HUES64 (cell line): ENCODE measurements at regions not wholly inside any gene's neighbourhood (a gene's known extent, or its start where the extent isn't known, plus 50 kb on each side); places are given as distances from the start of the nearest gene placed in this dataset.

Experiments used
- H3K27ac ChIP-seq: 2 replicates; pipeline ENCODE4 v1.7.0; 2013; ENCODE audit warnings: low read depth, low read length, inconsistent platforms
- H3K27me3 ChIP-seq: 2 replicates; pipeline ENCODE4 v1.6.1; 2013; ENCODE audit warnings: mild to moderate bottlenecking, low read length; ENCODE audit not compliant: insufficient read depth
- H3K36me3 ChIP-seq: 2 replicates; pipeline ENCODE4 v1.6.1; 2013; ENCODE audit warnings: mild to moderate bottlenecking, low read length; ENCODE audit not compliant: insufficient read depth
- H3K4me1 ChIP-seq: 2 replicates; pipeline ENCODE4 v1.6.1; 2013; ENCODE audit warnings: mild to moderate bottlenecking, low read length, moderate library complexity; ENCODE audit not compliant: insufficient read depth
- H3K4me3 ChIP-seq: 2 replicates; pipeline ENCODE4 v1.5.1; 2013; ENCODE audit warnings: mild to moderate bottlenecking, low read length, moderate library complexity
- H3K9ac ChIP-seq: 2 replicates; pipeline ENCODE4 v1.6.1; 2013; ENCODE audit warnings: mild to moderate bottlenecking, low read depth, low read length
- H3K9me3 ChIP-seq: 2 replicates; pipeline ENCODE4 v1.6.1; 2013; ENCODE audit warnings: low read depth, low read length; ENCODE audit not compliant: insufficient read depth
- WGBS: fragments of 150-250, 120-280 bp; methylation state at CpG from one replicate; pipeline ENCODE4 v1.1.7; 2013; ENCODE audit warnings: missing lambda C conversion rate; 5-methylcytosine and 5-hydroxymethylcytosine counted together

DNA sequence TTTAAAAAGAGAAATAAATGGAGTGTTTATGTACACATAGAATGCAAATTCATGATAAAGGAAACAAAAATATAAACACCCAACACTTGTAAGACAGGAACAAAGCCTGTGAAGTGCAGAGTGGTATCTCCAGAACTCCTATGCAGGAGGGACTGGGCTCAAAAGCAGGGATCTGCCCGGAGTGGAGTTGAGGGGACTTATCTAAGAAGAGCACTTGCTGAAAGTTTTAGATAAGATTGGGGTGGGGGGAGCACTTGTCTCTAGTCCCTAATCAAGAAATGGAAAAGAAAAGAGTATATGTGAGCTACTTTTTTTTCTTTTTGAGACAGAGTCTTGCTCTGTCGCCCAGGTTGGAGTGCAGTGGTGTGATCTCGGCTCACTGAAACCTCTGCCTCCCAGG, 840.4 kb downstream of the MAT2B start:
- no peaks in the 10 kb centered on the region for H3K27me3 ChIP-seq
- H3K9me3 ChIP-seq, result no peaks in the 10 kb centered on the region
- H3K27ac ChIP-seq, result no peak overlapping the region
- 0 out of 2 replicates have a peak, but pooled peaks cover 4% of the 10 kb centered on the region for H3K4me1 ChIP-seq
- H3K4me3 ChIP-seq, result no peak overlapping the region
- H3K9ac ChIP-seq, result no peak overlapping the region
- WGBS, result 90% methylated on average over 3 of the region's 3 CpGs
- H3K36me3 ChIP-seq, result no peaks in the 10 kb centered on the region

DNA sequence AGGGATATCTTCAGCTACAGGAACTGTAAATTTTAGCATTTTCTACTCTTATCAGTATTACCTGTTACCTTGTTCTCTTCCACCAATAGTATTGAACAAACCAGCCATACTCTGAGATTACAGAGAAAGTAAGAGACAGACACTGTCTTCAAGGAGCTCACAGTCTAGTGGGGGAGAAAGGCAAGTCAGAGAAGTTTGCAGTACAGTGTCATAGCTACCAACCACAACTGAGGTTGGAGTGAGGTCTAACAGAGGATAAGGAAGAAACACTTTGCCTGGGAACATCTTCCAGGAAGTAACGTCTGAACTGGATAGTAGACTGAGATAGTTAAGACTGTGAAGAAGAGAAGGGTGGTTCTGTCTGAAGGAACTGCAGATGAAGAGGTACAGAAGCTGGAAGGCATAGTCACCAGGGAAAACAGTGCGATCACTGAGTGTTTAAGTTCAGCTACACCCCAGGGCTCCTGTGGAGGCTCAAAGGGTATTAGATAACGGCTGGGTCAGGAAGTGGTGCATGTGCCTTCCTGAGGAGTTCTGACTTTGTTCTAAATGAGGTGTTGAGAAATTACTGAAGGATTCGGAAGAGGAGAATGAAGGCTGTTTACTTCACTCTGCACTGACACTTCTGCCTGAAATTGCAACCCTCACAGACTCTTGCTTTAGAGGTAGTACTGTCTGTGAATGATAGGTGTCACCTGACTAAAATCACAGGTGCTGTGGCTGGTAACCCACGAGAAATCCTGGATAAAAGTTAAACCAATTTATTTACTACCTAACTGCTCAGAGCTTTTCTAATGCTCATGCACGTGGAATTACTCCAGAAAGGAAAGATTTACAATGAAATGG, 841.6 kb downstream of the MAT2B start:
- WGBS, result 78% methylated on average over 5 of the region's 6 CpGs
- no peak overlapping the region for H3K4me3 ChIP-seq
- H3K27me3 ChIP-seq, result no peaks in the 10 kb centered on the region
- H3K4me1 ChIP-seq, result 0 out of 2 replicates have a peak, but pooled peaks cover 4% of the 10 kb centered on the region
- no peaks in the 10 kb centered on the region for H3K9me3 ChIP-seq
- no peak overlapping the region for H3K9ac ChIP-seq
- H3K36me3 ChIP-seq, result no peaks in the 10 kb centered on the region
- no peak overlapping the region for H3K27ac ChIP-seq

DNA sequence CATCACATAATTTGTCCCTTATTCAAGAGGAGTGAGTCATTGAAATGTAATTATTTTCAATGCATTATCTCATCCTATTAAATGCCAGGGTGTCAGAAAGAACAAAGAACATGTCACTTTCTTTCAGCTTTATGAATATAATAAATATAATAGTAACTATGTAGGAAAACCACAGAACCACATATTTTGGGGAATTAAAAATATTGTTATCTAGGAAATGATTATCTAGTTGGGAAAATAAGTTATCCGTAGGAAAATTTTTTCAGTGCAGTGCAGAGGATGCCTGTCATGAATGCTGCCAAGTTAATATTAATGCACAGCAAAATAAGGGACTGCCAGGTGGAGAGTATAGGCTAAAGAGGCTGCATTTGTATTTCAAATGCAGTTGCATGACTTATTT, 844.8 kb downstream of the MAT2B start:
- Histone ChIP-seq H3K9me3 (no peaks in the 10 kb centered on the region), H3K27ac (no peak overlapping the region), H3K4me1 (peaks cover 12% of the 10 kb centered on the region), H3K36me3 (no peaks in the 10 kb centered on the region), H3K9ac (no peak overlapping the region), H3K4me3 (no peak overlapping the region), H3K27me3 (no peaks in the 10 kb centered on the region)
- WGBS, result 96% methylated on average over 1 of the region's 1 CpG

DNA sequence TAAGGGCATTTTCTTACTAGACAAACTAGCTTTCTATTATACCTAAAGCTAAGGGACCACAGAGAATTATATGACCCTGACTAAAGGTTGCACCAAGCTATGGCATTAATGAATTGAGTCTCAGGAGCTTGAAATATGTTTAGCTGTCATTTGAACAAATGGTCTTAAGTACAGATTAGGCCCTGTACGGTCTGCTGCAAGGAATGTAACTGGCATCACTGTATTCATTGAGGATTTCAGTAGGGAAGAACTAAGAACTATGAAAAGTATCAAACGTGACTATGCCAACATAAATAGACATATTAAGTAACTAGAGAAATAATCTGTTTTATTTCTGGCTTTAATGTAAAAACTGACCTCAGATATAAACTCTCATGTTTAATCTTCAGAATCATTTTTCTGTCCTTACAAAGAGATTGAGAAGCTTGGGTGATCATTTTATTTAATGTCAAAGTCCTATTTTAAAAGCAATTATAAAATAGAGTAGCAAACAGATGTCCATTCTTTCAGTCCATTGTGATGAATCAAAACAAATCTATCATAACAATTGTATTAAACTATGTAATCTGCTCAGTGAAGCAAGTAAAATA, 845.9 kb downstream of the MAT2B start:
- H3K9ac ChIP-seq, result no peak overlapping the region
- H3K36me3 ChIP-seq, result no peaks in the 10 kb centered on the region
- 91% methylated on average over 1 of the region's 2 CpGs for WGBS
- H3K27ac ChIP-seq, result no peak overlapping the region
- H3K27me3 ChIP-seq, result no peaks in the 10 kb centered on the region
- peaks cover 12% of the 10 kb centered on the region for H3K4me1 ChIP-seq
- H3K9me3 ChIP-seq, result no peaks in the 10 kb centered on the region
- H3K4me3 ChIP-seq, result no peak overlapping the region

DNA sequence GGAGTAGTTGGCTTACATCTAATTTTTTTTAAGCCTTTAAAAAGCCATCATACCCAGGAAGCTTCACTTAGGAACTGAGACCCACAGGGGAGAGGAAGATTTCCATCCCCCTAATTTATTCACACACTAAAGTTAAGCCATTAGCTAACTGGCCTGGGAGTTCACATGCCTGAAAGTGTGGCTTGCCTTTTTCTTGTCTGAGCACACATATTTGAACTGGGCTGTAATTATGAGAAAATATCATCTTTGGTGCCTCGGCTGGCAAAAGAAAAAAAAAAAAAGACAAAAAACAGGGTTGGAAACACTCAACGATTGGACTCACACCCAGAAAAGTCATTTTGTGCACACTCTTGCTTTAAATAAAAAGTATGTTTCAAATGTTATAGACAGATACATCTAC, 847.3 kb downstream of the MAT2B start:
- WGBS, result 14% methylated on average over 1 of the region's 2 CpGs

DNA sequence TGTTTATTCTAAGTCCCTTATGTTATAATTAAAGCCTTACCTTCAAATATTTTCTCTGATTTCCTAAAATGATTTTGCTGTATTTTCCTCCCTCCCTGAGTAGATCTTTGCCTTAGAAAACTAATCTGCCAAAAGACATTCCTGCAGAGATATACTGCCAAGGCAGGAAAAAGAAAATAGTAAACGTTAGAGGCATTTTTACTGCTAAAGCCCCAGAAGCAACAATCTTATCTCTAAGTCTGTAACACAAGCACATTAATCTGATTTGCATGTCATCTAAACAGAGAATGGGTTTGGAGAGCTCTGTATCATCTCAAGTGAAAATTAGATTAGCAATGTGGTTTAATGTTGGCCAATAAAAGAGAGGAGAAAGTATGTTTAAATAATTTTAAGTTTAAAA, 847.7 kb downstream of the MAT2B start:
- H3K27me3 ChIP-seq, result no peaks in the 10 kb centered on the region
- H3K4me3 ChIP-seq, result no peak overlapping the region
- no peak overlapping the region for H3K9ac ChIP-seq
- H3K36me3 ChIP-seq, result no peaks in the 10 kb centered on the region
- peaks cover 12% of the 10 kb centered on the region for H3K4me1 ChIP-seq
- WGBS, result 91% methylated on average over 1 of the region's 1 CpG
- no peaks in the 10 kb centered on the region for H3K9me3 ChIP-seq
- H3K27ac ChIP-seq, result no peak overlapping the region

More for the DNA sequence above, 847.3 kb downstream of the MAT2B start:
- H3K36me3 ChIP-seq, result no peaks in the 10 kb centered on the region
- H3K9ac ChIP-seq, result no peak overlapping the region
- no peak overlapping the region for H3K27ac ChIP-seq
- peaks cover 12% of the 10 kb centered on the region for H3K4me1 ChIP-seq
- no peak overlapping the region for H3K4me3 ChIP-seq
- H3K9me3 ChIP-seq, result no peaks in the 10 kb centered on the region
- no peaks in the 10 kb centered on the region for H3K27me3 ChIP-seq

DNA sequence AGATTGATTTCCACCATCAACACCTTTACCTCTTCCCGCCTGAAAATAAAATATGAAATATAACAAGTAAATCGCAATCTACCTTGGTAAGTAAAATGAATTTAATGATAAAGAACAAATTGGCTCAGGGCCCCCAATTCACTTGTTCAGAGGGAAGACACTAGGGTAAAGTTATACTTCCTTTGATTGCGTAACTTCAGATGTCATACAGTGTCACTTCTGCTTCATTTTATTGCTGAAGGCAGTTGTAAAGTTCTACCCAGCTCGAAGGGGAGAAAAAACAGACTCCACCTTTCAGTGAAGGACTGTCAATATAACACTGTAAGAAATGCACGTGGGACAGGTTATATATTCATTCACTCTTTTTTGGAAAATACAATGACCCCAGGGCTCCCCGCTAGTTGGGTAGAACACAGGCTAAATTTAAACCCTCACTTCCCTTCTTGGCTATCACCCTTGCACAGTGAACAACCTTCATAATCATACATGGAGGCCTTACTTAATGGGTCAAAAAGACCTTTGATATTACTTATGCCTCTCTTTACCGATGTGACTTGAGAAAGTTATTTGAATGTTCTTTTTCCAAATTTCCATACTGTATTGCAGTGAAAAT, 848.8 kb downstream of the MAT2B start:
- no peaks in the 10 kb centered on the region for H3K9me3 ChIP-seq

DNA sequence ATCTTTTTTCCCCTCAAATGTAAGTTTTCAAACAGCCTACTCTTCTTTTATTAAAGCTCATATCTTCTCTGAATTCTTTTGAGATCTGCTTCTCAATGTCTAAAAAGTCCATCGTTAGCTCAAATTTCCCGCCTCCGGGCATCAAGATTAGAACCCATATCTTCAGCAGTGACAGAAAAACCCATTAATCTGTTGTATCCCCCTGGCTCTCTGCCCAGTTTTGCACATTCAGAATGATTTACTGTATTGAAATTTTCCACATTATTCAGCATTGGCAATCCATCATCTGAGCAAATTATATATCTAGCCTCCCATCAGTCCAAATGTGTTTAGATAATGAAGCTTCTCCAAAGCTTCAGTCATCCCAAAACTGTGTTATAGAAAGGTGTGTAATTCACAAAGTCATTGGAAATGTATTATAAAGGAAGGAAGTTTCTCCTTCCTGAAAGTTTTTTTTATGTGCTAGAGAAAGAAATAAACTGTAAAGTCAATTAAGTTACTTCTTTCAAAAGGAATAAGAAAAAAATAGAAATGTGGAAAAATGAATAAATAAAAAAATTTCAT, 849.9 kb downstream of the MAT2B start:
- no peak overlapping the region for H3K4me3 ChIP-seq
- peaks cover 12% of the 10 kb centered on the region for H3K4me1 ChIP-seq
- H3K9me3 ChIP-seq, result no peaks in the 10 kb centered on the region
- no peak overlapping the region for H3K27ac ChIP-seq
- no peak overlapping the region for H3K9ac ChIP-seq
- 98% methylated on average over 3 of the region's 3 CpGs for WGBS
- H3K36me3 ChIP-seq, result no peaks in the 10 kb centered on the region
- no peaks in the 10 kb centered on the region for H3K27me3 ChIP-seq

More for the DNA sequence above, 848.8 kb downstream of the MAT2B start:
- WGBS, result 98% methylated on average over 5 of the region's 7 CpGs
- H3K4me1 ChIP-seq, result peaks cover 12% of the 10 kb centered on the region
- H3K27ac ChIP-seq, result no peak overlapping the region
- H3K9ac ChIP-seq, result no peak overlapping the region
- H3K36me3 ChIP-seq, result no peaks in the 10 kb centered on the region
- no peaks in the 10 kb centered on the region for H3K27me3 ChIP-seq
- no peak overlapping the region for H3K4me3 ChIP-seq

DNA sequence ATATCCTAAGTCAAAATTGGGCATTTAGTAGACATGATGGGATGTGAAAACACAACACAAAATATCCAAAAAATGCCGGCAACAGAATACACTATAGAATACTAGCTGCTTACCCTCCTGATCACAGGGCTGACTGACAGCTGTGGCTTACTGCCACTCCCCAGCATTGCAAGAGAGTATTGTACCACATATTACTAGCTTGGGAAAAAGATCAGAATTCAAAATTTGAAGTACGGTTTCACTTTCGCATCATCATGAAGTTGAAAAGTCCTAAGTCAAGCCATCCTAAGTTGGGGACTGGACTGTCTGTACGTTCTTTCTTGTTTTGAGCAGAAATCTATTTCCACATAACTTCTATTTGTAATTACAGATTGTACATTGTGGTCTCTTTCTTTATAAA, 851.4 kb downstream of the MAT2B start:
- H3K36me3 ChIP-seq, result no peaks in the 10 kb centered on the region
- no peak overlapping the region for H3K27ac ChIP-seq
- H3K4me3 ChIP-seq, result no peak overlapping the region
- H3K9ac ChIP-seq, result no peak overlapping the region
- peaks cover 8% of the 10 kb centered on the region for H3K4me1 ChIP-seq
- 94% methylated on average over 4 of the region's 4 CpGs for WGBS
- no peaks in the 10 kb centered on the region for H3K27me3 ChIP-seq
- no peaks in the 10 kb centered on the region for H3K9me3 ChIP-seq

DNA sequence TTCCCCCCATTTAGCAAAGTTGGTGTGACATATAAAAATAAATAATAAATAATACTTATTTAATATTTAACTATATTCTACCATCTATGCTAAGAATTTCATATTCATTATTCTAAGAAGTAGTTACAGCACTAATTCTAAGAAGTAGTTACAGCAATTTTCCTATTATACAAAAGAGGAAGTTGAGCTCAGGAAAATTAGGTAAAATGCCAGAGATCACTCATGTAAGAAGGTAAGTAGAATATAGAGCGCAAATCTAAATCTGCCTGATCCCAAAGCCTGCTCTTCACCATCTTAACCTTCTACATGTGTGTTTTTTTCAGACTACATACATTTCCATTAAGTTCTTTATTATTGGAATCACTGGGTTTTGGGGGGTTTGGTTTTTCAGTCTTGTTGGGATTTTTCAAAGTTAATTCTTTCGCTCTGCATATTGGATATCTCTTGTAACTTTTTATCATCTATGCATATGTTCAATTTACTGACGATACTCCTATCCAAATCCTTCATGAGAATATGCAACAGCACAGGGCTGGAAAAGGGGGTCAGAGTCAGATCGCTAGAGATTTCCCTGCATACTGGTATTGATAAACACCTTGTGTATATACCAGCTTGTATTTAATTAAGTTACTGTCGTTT, 852.1 kb downstream of the MAT2B start:
- 92% methylated on average over 3 of the region's 5 CpGs for WGBS
- H3K9me3 ChIP-seq, result no peaks in the 10 kb centered on the region
- H3K27me3 ChIP-seq, result no peaks in the 10 kb centered on the region
- no peak overlapping the region for H3K27ac ChIP-seq
- H3K36me3 ChIP-seq, result no peaks in the 10 kb centered on the region
- H3K9ac ChIP-seq, result no peak overlapping the region
- peaks cover 7% of the 10 kb centered on the region for H3K4me1 ChIP-seq
- H3K4me3 ChIP-seq, result no peak overlapping the region
